NCI-H2196 (cell line): ENCODE measurements at regions not wholly inside any gene's neighbourhood (a gene's known extent, or its start where the extent isn't known, plus 50 kb on each side); places are given as distances from the start of the nearest gene placed in this dataset.

Source experiments
- DNase-seq: peaks from one replicate; lab custom pipeline; 2025; ENCODE audit not compliant: unreplicated experiment; lab: John Stamatoyannopoulos, UW

GRCh38 chr11:16440136-16440535, 83.8 kb upstream of the SOX6 start:
- no peak for DNase-seq

- no peak for DNase-seq
These were observed 77.7 kb upstream of the SOX6 start for GRCh38 chr11:16434036-16434435.

GRCh38 chr11:16430674-16431073, 74.3 kb upstream of the SOX6 start:
- no peak for DNase-seq

- DNase-seq, result no peak
These were observed 65.5 kb upstream of the SOX6 start for GRCh38 chr11:16421826-16422225.

- no peak for DNase-seq
These were observed 62.2 kb upstream of the SOX6 start for GRCh38 chr11:16418428-16419097.

- no peak for DNase-seq
These were observed 56.3 kb upstream of the SOX6 start for GRCh38 chr11:16412525-16413172.

- no peak for DNase-seq
These were observed 54.1 kb upstream of the SOX6 start for GRCh38 chr11:16410479-16410878.

- no peak for DNase-seq
These were observed 52.3 kb upstream of the SOX6 start for GRCh38 chr11:16408619-16409018.

- no peak for DNase-seq
These were observed 49.9 kb upstream of the SOX6 start for GRCh38 chr11:16406226-16406625.
